DMS 273 (cell line): ENCODE measurements at regions not wholly inside any gene's neighbourhood (a gene's known extent, or its start where the extent isn't known, plus 50 kb on each side); places are given as distances from the start of the nearest gene placed in this dataset.

Experiments used
- DNase-seq: peaks from one replicate; lab custom pipeline; 2025; ENCODE audit not compliant: unreplicated experiment; lab: John Stamatoyannopoulos, UW

GRCh38 chr15:69929905-69930630 is 167.6 kb downstream of the TLE3 start:
- DNase-seq, result no peak

- DNase-seq, result no peak
Observed at GRCh38 chr15:69930754-69931153, 167.0 kb downstream of the TLE3 start.

GRCh38 chr15:69931156-69931555 is 166.6 kb downstream of the TLE3 start:
- no peak for DNase-seq

GRCh38 chr15:69934607-69935006 is 163.1 kb downstream of the TLE3 start:
- DNase-seq, result no peak

GRCh38 chr15:69939513-69940440 is 157.9 kb downstream of the TLE3 start:
- DNase-seq, result peak; percentile 5

GRCh38 chr15:69940441-69941300 is 157.0 kb downstream of the TLE3 start:
- peak; percentile 49 for DNase-seq

GRCh38 chr15:69941301-69941605 is 156.5 kb downstream of the TLE3 start:
- peak; percentile 89 for DNase-seq

- DNase-seq, result peak; percentile 36
Observed at GRCh38 chr15:69941706-69942495, 155.8 kb downstream of the TLE3 start.

- no peak for DNase-seq
Observed at GRCh38 chr15:69943637-69944036, 154.1 kb downstream of the TLE3 start.

GRCh38 chr15:69945729-69946128 is 152.0 kb downstream of the TLE3 start:
- DNase-seq, result no peak

GRCh38 chr15:69946870-69947269 is 150.8 kb downstream of the TLE3 start:
- DNase-seq, result peak; percentile 5

GRCh38 chr15:69947394-69947793 is 150.3 kb downstream of the TLE3 start:
- no peak for DNase-seq

- no peak for DNase-seq
Observed at GRCh38 chr15:69949485-69949884, 148.2 kb downstream of the TLE3 start.

GRCh38 chr15:69951256-69951897 is 146.3 kb downstream of the TLE3 start:
- no peak for DNase-seq

GRCh38 chr15:69951898-69952555 is 145.7 kb downstream of the TLE3 start:
- DNase-seq, result no peak

GRCh38 chr15:69953051-69953450 is 144.7 kb downstream of the TLE3 start:
- no peak for DNase-seq

GRCh38 chr15:69953816-69954215 is 143.9 kb downstream of the TLE3 start:
- no peak for DNase-seq

- no peak for DNase-seq
Observed at GRCh38 chr15:69954666-69955065, 143.1 kb downstream of the TLE3 start.

- DNase-seq, result no peak
Observed at GRCh38 chr15:69955240-69955894, 142.3 kb downstream of the TLE3 start.
